Renal pelvis (tissue), 1 donor: ENCODE measurements at regions not wholly inside any gene's neighbourhood (a gene's known extent, or its start where the extent isn't known, plus 50 kb on each side); places are given as distances from the start of the nearest gene placed in this dataset.
"Not testable (repeated sequence)": the region's sequence is repeated elsewhere in the genome, so short reads cannot be mapped to it uniquely, and the experiment has no call there.

Source experiments
- DNase-seq: peaks from one replicate; pipeline ENCODE4 v3.0.0-alpha.2; 2013

DNA sequence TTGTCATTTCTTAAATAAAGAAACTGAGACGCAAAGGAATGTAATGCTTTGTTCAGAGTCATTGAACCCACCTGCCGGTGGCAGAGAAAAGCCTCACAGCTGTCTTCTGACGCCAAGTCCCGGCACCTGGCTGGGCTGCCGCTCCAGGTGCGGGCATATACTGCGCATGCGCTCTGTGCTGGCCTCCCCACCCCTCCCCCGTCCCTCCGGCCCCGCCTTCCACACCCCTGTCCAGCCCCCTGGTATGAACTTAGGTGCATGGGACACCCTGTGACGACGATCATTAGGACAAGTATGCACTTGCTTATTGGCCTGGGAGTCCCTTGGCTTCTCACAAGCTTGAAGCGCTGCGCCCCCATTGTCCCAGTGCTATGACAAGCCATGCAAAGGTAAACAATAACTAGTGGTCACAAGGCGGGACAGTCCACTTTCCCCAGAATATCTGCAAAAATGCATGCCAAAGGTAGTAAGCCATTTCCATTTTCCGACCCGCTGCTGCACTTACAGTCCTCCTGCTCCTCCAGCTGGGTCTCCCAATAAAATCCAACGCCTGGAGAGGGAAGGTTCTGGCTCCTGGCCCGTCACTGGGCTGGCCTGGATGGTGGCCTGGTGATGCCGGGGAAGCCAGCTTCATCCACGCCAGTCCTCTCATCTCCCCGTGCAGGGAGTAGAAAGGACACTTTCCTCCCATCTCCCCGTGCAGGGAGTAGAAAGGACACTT lies 100.4 kb downstream of the PSMG1 start:
- DNase-seq: no peak

DNA sequence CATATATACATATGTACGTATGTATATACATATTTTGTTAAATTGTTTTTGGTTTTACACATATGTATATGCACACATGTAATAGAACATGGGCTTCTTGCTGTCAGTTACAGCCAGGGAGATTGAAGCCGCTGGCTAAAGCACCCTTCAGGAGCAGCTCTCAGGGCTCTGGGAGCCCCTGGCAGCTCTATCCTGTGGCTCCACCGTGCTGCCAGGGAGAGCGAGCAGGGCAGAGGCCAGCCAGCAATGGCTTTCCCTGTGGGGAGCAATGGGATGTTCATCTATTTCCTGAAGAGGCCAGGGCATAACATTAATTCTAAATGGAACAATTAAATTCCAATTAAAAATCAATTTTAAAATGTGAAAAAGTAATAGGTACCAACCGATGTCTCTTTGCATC lies 102.9 kb downstream of the PSMG1 start:
- DNase-seq: no peak

- DNase-seq: no peak
Measured at GRCh38 chr21:39079617-39080016, 103.6 kb downstream of the PSMG1 start.

DNA sequence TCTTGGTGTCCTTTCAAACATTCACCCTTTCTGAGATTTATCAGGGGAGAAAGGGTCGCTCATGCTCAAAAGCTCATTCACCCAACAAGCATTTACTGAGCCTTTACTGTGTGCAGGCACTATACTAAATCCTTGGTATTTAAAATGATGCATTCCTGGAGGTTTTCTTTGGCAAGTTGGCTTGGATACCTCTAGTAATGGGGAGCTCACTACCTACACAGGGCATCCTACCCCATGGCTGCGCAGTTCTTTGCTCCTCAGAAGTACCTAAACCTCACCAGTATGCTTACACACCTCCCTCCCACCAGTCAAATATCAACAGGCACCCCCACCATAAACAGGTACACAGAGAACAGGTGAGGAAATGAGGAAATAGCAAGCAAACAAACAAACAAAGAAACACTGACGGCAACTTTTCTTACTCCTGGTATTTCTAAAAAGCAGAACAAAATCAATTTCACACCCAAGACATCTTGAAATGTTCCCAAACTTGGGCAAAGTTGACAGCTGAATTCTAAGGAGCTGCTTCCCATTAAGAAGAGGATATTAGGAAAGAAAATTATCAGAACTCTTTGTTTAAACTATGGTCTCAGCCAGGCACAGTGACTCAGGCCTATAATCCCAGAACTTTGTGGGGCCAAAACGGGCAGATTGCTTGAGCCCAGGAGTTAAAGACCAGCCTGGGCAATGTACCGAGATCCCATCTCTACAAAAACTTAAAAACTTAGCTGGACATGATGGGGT lies 104.8 kb downstream of the PSMG1 start:
- no peak for DNase-seq

GRCh38 chr21:39077876-39078275 lies 105.4 kb downstream of the PSMG1 start:
- DNase-seq: no peak

GRCh38 chr21:39074508-39074907 lies 108.7 kb downstream of the PSMG1 start:
- DNase-seq: no peak

DNA sequence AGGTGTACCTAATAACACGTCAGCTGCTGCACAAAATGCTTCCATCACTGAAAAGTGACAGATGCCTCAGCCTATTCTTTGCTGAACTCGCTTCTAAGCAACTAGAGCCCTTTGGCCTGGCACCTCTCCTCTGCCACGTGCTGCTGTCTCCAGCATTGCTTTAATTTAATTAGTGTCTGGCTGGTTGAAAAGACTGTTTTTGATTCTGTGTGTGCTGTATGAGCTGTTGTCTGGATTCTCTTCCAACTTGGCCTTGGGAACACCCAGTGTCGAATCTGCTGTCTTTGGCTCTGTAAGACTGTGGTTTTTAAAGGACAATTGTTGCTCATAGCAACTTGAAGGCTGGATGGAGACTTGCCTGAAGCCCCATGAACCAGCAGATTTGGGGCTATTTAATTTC lies 109.5 kb downstream of the PSMG1 start:
- DNase-seq: no peak

DNA sequence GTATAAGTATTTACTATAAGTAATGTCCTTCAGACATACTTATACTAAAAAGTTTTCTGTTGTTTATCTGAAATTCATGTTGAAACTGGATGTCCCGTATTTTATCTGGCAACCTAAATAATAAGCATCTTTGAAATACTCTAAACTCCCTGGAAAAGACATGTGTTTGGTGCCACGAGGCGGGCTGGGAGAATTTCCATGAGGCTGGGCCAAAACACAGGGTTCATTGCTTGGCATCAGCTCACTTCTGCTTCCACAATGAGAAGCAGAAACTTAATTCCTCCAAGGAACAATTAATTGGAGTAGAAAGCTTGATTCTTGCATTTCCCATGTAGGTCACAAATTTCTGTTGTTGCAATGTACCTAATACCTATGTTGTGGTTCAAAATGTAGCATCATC lies 110.2 kb downstream of the PSMG1 start:
- DNase-seq: no peak

DNA sequence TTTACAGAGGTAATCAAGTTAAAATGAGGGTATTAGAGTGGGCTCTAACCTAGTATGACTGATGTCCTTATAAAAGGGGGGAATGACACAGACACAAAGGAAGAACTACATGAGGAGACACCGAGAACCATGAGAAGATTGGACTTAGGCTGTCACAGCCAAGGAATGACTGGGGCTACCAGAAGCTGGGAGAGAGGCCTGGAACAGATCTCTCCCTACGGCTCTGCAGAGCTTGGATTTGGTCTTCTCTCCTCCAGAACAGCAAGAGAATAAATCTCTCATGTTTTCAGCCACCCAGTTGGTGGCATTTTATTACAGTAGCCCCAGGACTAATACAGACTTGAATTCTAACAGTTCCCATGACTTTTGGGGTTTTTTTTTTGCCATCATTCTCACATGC lies 110.8 kb downstream of the PSMG1 start:
- no peak for DNase-seq

GRCh38 chr21:39071623-39072214 lies 111.5 kb downstream of the PSMG1 start:
- DNase-seq: peak; percentile 76

DNA sequence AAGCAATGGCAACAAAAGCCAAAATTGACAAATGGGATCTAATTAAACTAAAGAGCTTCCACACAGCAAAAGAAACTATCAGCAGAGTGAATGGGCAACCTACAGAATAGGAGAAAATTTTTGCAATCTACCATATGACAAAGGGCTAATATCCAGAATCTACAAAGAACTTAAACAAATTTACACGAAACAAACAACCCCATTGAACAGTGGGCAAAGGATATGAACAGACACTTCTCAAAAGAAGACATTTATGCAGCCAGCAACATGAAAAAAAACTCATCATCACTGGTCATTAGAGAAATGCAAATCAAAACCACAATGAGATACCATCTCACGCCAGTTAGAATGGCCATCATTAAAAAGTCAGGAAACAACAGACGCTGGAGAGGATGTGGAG lies 113.4 kb downstream of the PSMG1 start:
- DNase-seq: not testable (repeated sequence)

DNA sequence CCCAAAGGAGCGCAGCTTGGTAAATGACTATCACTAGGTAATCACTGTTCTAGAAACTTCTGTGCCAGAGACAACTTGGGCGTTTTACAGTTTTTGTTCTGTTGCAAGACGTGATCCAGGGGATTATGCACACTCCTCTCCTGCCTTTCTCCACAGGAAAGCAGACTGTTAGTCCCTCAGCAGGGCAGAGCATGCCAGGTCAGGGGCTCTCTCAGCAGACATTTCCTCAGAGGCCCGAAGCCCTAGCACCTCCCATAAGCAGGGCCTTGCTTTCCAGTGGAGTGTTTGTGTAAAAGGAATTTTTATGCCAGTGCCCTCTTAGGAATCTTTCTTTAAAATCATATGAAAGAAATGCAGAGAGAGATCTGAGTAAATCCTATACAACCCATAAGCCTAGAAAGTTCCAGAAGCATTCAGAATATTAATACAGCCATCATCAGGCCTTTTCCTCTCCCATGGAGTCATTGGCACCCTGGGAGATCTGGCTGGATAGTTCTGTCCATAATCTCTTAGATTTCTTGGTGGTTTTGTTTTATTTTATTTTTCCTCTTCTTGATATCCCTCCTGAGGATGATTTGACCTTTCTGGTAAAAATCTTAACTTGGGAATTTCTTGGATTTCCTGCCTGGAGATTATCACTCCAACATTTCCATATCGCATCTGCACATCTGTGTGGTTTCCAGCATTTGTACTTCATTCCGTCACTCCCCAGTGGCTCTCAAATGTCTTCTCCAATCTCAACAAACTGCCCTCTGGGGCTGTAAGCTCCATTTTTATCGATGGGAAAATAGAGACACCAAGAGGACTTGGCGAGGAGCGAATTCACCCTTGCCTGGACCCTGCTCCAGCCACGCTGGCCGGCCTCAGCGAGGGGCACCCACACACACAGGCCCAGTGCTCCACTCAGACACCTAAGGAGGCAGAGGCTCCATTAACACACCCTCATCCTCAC lies 116.1 kb downstream of the PSMG1 start:
- no peak for DNase-seq

GRCh38 chr21:39065917-39066316 lies 117.3 kb downstream of the PSMG1 start:
- no peak for DNase-seq

GRCh38 chr21:39064325-39065012 lies 118.8 kb downstream of the PSMG1 start:
- no peak for DNase-seq

DNA sequence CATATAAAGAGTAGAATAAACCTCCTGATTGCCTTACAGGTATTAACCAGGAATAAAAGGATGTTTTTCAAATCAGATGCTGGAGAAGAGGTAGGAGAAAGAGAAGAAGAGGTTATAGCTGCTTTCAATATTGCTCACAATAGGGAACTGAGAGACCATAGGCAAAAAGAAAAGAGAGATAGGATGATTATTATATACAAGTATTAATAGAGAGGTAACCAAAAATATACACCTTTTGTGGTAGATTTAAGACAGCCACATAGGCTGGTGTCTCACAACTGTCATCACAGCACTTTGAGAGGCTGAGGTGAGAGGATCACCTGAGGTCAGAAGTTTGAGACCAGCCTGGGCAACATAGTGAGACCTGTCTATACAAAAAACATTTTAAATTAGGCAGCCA lies 119.7 kb downstream of the PSMG1 start:
- DNase-seq: no peak

DNA sequence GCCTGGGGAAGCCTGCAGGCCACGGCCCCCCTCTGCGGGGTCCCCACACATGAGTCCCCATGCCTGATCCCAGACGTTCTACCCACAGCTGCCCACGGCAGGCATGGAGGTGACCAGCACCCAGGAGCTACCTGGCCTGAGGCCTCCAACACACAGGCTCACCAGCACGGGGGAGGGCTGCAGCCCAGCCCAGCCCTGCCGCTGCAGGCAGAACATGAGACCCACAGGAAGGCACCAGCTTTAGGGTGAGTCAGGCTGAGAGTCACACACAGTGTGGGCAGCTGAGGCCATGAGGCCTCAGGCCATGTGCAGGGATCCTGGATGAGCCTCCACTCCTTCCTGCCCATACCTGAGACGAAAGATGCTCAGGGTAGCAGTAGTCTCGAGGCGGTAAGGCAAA lies 121.1 kb downstream of the PSMG1 start:
- no peak for DNase-seq

DNA sequence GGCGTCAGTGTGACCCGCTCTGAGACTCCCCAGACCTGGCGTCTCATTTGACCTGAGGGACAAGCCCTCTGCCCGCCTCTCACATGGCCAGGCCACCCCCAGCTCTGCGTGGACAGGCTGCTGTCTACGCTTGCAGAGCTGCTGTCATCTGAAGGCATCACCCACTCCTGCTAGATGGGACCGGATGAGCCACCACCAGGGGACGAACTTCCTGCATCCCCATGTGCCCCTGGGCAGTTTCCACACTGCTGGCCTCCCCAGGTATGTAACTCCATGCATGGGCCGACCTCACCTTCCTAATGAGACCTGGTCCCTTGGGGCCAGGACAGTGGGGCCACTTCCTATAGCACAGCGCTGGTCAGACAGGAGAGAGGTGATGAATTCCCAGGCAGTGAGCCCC lies 121.5 kb downstream of the PSMG1 start:
- no peak for DNase-seq

GRCh38 chr21:39060485-39061083 lies 122.7 kb downstream of the PSMG1 start:
- DNase-seq: no peak

GRCh38 chr21:39057121-39057520 lies 126.1 kb downstream of the PSMG1 start:
- DNase-seq: no peak

DNA sequence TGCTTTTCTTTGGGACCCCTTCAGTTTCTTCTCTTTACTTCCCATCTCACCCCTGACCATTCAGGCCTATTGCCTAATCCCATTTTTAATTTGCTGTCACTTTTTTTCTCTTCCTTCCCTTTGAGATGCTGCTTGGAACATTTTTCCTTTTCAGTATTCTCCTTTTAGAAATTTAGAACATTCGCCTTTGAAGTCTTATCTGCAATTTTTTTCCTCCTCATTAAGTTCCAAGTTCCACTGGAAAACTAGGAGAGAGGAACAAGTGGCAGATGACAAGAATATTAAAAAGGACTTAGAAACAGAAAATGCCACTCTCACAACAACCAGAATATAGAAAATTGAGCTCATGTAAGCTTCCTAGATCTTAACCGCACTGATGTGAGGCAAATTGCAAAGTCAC lies 126.6 kb downstream of the PSMG1 start:
- no peak for DNase-seq

GRCh38 chr21:39055167-39055767 lies 128.0 kb downstream of the PSMG1 start:
- DNase-seq: no peak
